NCI-H2107 (cell line): ENCODE measurements at regions not wholly inside any gene's neighbourhood (a gene's known extent, or its start where the extent isn't known, plus 50 kb on each side); places are given as distances from the start of the nearest gene placed in this dataset.

Source experiments
- DNase-seq: peaks from one replicate; lab custom pipeline; 2025; lab: John Stamatoyannopoulos, UW

- no peak for DNase-seq
Observed at GRCh38 chr18:44424645-44425035, 256.0 kb upstream of the SETBP1 start.

DNA sequence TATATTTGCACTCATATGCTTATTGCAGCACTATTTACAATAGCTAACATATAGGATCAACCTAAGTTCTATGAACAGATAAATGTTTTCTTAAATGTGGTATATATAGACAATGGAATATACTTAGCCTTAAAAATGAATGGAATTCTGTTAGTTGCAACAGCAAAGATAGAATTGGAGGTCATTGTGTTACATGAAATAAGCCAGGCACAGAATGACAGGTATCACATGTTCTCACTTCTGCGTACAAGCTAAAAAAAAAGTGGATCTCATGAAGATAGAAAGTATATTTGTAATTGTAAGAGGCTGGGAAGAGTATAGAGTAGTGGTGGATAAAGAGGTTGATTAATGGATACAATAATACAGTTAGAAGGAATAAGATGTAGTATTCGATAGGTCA, 255.5 kb upstream of the SETBP1 start:
- DNase-seq: no peak

DNA sequence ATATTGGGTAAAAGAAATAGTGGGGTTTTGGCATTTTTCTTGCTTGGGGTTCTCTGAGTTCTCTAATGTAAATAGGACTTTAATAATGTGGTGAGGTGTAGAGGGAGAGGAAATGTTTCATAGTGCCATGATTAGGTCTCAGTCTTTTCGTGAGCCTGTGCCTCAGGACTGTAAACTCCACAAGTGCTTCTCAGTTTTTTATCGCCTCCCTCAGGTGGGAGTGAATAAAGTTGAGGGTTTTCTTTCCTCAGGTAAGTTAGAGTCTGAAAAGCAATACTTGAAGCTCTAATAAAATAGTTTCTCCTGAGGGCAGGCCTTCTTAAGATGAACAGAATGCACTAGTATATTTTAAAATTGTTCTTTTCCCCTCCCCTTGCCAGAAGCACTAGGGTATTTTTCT, 243.1 kb upstream of the SETBP1 start:
- no peak for DNase-seq

DNA sequence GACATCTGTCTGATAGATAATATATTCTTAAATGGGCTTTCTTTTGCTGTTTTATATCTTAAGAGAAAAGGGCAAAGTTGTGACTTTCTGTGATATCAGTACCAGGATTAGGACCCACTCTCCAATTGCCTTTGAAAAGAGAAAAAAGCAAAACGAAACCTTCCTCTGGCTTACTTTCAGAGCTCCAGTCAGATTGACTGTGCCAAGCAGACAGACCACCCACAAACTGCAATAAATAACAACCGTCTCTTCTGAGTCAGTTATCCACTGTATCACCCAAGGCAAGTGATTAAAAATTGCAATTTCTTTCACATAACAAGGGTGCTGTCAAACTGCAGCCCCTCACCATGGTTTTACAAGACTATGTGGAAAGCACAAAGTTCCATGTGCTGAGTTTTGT, 230.5 kb upstream of the SETBP1 start:
- DNase-seq: no peak

DNA sequence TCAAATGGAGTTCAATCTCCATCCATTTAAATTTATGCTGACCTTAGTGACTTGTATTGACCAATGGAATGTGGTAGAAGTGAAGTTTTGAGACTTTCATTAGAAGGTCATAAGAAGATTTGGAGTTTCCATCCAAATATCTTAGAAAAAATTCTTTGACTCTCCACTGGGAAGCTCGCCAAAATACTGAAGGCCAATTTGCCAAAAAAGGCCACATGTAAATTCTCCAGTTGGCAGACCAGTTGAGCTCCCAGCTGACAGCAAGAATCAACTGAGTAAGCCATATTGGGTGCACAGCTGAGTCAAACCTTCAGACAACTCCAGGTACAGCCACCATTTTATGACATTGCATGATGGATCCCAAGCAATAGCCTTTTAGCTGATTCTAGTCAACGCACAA, 228.3 kb upstream of the SETBP1 start:
- no peak for DNase-seq

GRCh38 chr18:44453505-44453904, 227.2 kb upstream of the SETBP1 start:
- DNase-seq: no peak

DNA sequence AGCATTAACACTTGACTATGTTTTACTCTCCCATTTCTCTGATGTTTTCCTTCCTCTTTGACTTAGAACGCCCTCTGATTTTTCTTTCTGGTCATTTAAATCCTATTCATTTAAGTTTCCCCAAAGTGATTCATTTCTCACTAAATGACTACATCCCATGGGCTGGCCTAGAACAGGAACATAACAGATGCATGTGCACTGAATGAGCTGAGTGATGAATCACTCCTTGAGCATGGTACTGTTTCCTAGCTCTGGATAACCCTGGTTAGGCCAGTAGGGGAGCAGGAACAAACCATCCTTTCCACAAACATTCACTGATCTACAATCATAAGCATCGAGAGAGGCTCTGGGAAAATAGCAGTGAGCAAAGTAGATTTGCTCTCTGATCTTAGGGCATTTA, 221.9 kb upstream of the SETBP1 start:
- DNase-seq: no peak

- DNase-seq: no peak
Observed at GRCh38 chr18:44464398-44465180, 216.1 kb upstream of the SETBP1 start.

DNA sequence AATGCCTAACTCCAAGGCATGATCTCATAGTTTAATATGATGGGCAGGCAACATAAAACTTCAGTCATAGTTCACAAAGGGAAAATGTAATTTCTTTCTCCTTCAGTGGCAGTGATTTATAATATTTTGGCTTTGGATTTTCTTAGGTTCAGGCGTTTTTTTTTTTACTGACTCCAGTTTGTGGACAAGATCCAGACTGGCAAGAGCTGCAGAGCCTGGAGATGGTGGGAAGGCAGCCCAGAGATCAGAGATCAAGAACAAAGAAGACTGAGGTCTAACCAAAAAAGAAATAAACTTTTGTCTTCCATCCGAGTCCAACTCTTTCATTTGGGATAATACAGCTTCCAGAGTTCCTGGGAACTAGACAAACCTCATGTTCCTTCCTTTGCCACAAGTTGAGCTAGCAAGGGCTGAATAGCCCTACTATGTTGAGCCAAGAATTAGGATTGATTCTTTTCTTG, 215.3 kb upstream of the SETBP1 start:
- DNase-seq: no peak

DNA sequence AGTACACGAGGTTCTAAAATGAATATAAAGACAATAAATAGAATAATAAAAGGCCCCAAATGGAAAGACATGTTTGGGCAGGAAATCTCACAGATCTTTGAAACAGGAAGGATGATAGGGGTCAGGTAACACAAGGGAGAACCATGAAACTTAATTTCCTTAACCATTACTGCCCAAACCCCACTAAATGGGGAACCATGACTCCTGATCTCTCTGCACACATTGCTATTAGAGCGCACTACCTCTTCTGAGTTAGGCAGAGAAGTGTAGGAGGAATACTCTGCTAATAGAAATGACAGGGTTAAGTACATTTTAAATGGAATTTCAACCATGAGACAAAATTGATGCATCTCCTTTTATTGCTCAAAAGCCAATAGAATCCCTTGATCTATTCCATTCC, 213.7 kb upstream of the SETBP1 start:
- DNase-seq: no peak

- DNase-seq: no peak
Observed at GRCh38 chr18:44467718-44468117, 213.0 kb upstream of the SETBP1 start.

GRCh38 chr18:44473394-44474066, 207.2 kb upstream of the SETBP1 start:
- DNase-seq: no peak

DNA sequence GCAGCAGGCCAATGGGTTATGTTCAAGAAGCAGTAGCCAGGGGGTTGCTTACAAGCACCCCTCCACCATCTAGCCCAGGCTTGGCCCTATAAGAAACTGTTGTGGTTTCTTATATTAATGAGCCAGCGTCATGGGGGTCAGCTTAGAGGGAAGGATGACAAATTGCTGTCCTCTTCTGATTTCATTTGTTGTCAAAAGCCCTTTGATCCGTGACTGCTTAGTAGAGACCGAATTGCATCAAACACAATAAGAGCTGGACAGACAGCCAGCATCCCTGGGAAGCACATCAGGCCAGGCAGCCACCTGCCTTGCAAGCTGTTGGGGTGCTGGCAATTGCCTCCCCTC, 206.6 kb upstream of the SETBP1 start:
- no peak for DNase-seq

DNA sequence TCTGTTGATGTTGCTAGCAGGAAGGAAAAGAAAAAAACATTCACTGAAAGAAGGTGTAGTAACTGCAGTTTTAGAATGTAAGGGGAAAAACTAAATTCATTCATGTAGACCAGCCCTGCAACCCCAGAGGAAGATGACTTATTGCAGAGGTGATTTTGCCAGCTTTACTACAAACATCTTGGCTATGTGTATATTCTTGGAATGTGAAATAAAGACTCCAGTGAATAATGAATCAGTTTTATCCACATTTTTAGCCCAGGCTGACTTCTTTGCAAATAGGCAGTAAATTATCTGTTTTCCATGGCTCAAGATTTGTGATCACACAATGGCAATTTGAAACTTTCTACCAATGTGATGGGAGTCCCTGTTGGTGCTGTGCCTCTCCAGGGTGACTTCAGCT, 206.1 kb upstream of the SETBP1 start:
- no peak for DNase-seq

GRCh38 chr18:44482761-44483160, 197.9 kb upstream of the SETBP1 start:
- DNase-seq: no peak

DNA sequence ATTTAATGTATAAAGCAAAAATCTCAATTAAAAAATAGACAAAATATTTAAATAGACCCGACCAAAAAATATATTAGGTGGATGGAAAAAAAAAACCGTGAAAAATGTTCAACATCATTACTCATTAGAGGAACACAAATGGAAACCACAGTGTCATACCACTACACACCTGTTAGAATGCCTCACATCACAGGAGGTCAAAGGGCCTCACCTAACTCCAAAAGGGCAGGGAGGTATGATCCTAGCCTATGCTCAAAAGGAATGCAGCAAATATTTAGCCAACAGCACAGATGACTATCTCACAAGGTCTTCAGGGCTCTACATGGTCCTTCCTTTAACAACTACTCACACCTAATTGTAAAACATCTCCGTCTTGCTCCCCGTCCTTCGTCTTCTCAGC, 185.5 kb upstream of the SETBP1 start:
- DNase-seq: no peak

GRCh38 chr18:44497311-44497710, 183.4 kb upstream of the SETBP1 start:
- no peak for DNase-seq

- DNase-seq: no peak
Observed at GRCh38 chr18:44497757-44498490, 182.8 kb upstream of the SETBP1 start.

DNA sequence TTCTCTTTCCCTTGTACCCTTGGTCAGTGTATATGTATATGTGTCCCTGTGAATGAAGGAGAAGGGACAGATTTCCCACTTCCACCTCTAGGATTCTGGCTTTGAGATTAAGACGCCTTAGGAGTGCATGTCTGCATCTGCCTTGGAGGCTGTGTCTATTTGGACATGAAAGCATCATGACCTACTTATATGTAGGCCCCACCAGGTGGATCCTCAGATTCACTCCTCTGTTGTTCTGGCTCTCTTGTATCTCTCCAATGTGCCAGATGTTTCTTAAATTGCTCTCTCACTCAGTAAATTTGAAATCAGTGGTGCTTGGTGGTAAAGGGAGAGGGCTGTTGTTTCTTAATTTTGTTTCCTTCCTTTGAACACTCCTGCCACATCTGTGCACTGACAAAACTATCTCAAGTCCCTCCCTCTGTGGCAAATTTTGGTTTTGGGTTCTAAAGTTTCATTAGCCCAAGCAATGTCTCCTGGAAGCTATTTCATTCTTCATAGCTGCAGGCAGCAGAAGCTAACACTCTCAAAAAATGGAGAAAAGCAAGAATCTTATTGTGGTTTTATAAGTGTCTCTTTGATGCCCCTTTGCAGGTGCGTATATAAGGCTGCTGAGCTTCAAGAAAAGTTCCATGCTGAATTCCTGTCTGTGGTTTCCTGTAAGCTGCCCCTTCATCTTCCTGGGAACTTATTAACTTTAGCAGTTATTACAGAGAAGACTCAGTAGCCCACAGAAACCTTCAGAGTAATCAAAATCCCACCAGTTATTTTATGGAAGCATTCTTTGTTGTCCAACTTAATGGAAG, 179.7 kb upstream of the SETBP1 start:
- no peak for DNase-seq

DNA sequence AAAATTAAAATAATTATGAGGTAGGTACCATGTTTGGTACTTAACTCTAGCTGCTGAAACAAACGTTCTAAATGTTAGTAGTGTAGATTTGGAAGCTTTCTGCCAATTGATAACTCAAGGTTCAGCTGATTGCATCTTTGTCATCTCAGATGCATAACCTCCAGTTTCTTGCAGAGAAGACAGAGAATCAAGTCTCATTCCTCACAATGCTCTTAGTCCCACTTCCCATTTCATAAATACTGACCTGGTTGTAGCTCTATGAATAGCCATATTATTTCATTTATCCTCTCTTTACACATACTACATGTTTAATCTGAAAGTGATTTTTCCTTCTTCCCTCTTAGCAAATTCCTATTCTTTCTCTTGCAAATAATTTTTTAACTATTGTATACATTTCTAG, 178.5 kb upstream of the SETBP1 start:
- no peak for DNase-seq

GRCh38 chr18:44502790-44503189, 177.9 kb upstream of the SETBP1 start:
- DNase-seq: no peak

DNA sequence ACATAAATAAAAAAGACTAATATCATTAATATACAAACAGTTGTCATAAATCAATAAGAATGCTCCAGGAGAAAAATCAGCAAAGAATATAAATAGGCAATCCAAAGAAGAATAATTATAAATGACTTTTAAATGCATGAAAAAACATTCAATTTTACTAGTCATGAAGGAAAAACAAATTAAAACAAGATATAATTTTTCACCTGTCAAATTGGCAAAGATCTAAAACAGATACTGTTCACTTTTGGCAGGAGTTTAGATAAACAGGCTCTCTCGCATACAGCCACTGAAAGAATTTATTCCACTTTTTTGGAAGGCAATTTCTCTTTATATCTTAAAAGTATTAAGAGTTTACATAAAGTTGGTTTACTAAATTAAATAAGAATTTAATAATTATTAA, 176.8 kb upstream of the SETBP1 start:
- no peak for DNase-seq
